Ishikawa (cell line): ENCODE measurements at regions not wholly inside any gene's neighbourhood (a gene's known extent, or its start where the extent isn't known, plus 50 kb on each side); places are given as distances from the start of the nearest gene placed in this dataset.

ENCODE experiments used
- CEBPB ChIP-seq: IDR thresholded peaks from 2 replicates; pipeline ENCODE4 v1.6.1; 2012
- CREB1 ChIP-seq: IDR thresholded peaks from 2 replicates; pipeline ENCODE4 v1.6.1; 2012; ENCODE audit warnings: low read depth
- EGR1 ChIP-seq: IDR thresholded peaks from 2 replicates; pipeline ENCODE4 v1.6.1; 2012
- EP300 ChIP-seq: IDR thresholded peaks from 2 replicates; pipeline ENCODE4 v1.6.1; 2012; ENCODE audit warnings: borderline replicate concordance
- FOXM1 ChIP-seq: IDR thresholded peaks from 2 replicates; pipeline ENCODE4 v1.6.1; 2012; ENCODE audit warnings: low read depth, borderline replicate concordance
- NFIC ChIP-seq: IDR thresholded peaks from 2 replicates; pipeline ENCODE4 v1.6.1; 2012
- RAD21 ChIP-seq: IDR thresholded peaks from 2 replicates; pipeline ENCODE4 v1.6.1; 2012; ENCODE audit warnings: low read depth
- REST ChIP-seq: IDR thresholded peaks from 2 replicates; pipeline ENCODE4 v1.6.1; 2012; ENCODE audit warnings: low read depth, mild to moderate bottlenecking
- TAF1 ChIP-seq: IDR thresholded peaks from 2 replicates; pipeline ENCODE4 v1.6.1; 2012; ENCODE audit warnings: low read depth, mild to moderate bottlenecking
- TCF12 ChIP-seq: IDR thresholded peaks from 2 replicates; pipeline ENCODE4 v1.6.1; 2012; ENCODE audit warnings: low read depth
- TEAD4 ChIP-seq: IDR thresholded peaks from 2 replicates; pipeline ENCODE4 v1.6.1; 2012
- USF1 ChIP-seq: IDR thresholded peaks from 2 replicates; pipeline ENCODE4 v1.6.1; 2012
- YY1 ChIP-seq: IDR thresholded peaks from 2 replicates; pipeline ENCODE4 v1.6.1; 2012; ENCODE audit warnings: low read depth
- ZBTB7A ChIP-seq: IDR thresholded peaks from 2 replicates; pipeline ENCODE4 v1.6.1; 2012; ENCODE audit warnings: low read depth
- TF ChIP-seq, protein P1 (sequence below): IDR thresholded peaks from 2 replicates; pipeline ENCODE4 v1.6.1; 2012

- TF ChIP-seq RAD21 (no peak), CREB1 (no peak), TAF1 (no peak), CEBPB (no peak), EP300 (no peak), NFIC (no peak)
Observed at GRCh38 chr9:107792596-107792995, 303.0 kb upstream of the KLF4 start.

DNA sequence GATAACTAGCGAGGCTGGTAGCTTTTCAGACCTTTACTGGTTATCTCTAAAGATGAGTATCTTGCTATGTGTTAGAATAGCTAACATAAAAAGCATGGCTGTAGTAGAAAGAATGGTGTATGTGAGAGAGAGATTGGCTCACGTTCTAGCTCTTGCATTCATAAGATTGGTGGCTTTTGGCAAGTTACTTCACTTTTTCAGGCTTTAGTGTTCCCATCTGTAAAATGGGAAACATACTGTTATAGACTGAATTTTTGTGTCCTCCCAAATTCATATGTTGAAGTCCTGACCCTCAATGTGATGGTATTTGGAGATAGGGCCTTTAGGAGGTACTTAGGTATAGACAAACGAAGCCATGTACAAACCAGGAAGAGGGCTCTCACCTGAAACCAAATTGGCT, 302.4 kb upstream of the KLF4 start:
- no peak for TF ChIP-seq ZBTB7A
- no peak for TF ChIP-seq TCF12
- TF ChIP-seq TAF1: no peak
- no peak for TF ChIP-seq RAD21
- TF ChIP-seq USF1: no peak
- TF ChIP-seq EGR1: no peak
- TF ChIP-seq CEBPB: no peak
- TF ChIP-seq NFIC: no peak
- no peak for TF ChIP-seq YY1
- no peak for TF ChIP-seq EP300
- no peak for TF ChIP-seq FOXM1
- TF ChIP-seq TEAD4: no peak
- TF ChIP-seq, protein P1, sequence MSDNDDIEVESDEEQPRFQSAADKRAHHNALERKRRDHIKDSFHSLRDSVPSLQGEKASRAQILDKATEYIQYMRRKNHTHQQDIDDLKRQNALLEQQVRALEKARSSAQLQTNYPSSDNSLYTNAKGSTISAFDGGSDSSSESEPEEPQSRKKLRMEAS: no peak
- TF ChIP-seq REST: no peak
- TF ChIP-seq CREB1: no peak

DNA sequence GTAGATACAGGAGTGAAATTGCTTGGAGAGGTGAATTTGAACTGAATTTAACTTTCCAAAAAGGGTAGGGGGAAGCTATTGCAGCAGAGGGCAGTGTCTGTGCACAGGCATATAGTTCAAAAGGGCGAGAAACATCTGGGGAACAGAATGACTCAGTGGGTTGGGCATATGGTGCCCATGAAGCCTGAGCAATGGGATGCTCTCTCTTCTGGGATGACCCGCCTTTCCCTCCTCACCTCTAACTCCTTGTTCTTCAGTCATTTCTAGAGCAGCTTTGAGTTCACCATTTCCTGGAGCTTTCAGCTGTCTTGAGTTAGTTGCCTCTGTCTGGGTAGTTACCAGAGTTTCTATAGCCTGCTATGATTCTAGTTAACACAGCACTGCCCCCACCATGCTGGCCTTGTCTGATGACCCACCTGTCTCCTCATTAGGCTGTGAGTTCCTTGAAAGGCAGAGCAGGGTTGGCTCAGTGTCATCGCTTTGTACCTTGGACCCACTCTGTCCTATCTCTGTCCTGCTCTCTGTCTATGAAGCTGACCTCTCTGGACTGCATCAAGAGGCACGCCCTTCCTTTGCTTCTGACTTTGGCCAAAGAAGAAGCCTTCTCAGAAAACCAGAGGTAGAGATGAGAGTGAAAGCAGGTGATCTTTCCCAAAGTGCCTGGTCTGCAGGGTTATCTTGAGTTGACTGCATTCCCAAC, 299.6 kb upstream of the KLF4 start:
- TF ChIP-seq TAF1 (no peak), FOXM1 (no peak), CREB1 (no peak), RAD21 (no peak), CEBPB (no peak), TEAD4 (no peak), YY1 (no peak), TCF12 (no peak), EGR1 (no peak), ZBTB7A (no peak), REST (no peak), EP300 (no peak), USF1 (no peak), NFIC (no peak)
- TF ChIP-seq, protein P1: no peak

GRCh38 chr9:107786561-107786960, 297.0 kb upstream of the KLF4 start:
- TF ChIP-seq, protein P1: no peak
- no peak for TF ChIP-seq TEAD4
- no peak for TF ChIP-seq TCF12
- no peak for TF ChIP-seq EGR1
- no peak for TF ChIP-seq NFIC
- no peak for TF ChIP-seq TAF1

- no peak for TF ChIP-seq CEBPB
- TF ChIP-seq FOXM1: no peak
- no peak for TF ChIP-seq ZBTB7A
- TF ChIP-seq TAF1: no peak
- TF ChIP-seq REST: no peak
- TF ChIP-seq RAD21: no peak
- no peak for TF ChIP-seq CREB1
- no peak for TF ChIP-seq EP300
Observed at GRCh38 chr9:107784235-107784958, 294.8 kb upstream of the KLF4 start.
